ENCODE measurements at regions not wholly inside any gene's neighbourhood (a gene's known extent, or its start where the extent isn't known, plus 50 kb on each side); places are given as distances from the start of the nearest gene placed in this dataset.

DNA sequence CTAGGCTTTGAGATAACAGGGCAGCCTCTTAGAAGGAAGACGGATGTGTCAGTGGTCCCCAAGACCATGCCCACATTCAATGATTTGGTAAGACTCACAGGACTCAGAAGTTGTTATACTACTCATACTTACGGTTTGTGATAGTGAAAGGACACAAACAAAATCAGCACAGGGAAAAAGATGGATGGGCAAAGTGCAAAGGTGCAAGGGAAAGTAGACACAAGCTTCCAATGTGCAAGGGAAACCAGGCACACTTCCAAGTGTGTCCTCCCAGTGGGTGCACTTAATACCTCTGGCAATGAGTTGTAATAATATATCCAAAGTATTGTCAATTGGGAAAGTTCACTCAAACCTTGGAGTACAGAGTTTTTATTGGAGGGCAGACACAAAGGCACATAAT is 53.8 kb upstream of the VCX start:
- H4K20me1 ChIP-seq (ENCODE audit: control insufficient read depth, extremely low read depth, insufficient read depth, low read length): no peaks in the 10 kb centered on the region
- no peaks in the 10 kb centered on the region for H3K9me1 ChIP-seq (ENCODE audit: control insufficient read depth, extremely low read depth, insufficient read depth, low read length)
- FAIRE-seq: no peak
- no peaks in the 10 kb centered on the region for H3K27me3 ChIP-seq (ENCODE audit: control insufficient read depth, extremely low read depth, insufficient read depth, low read length)
- H3K9ac ChIP-seq (ENCODE audit: control insufficient read depth, extremely low read depth, insufficient read depth, low read length): no peak overlapping the region
- no peak overlapping the region for H3K4me2 ChIP-seq (ENCODE audit: control insufficient read depth, extremely low read depth, insufficient read depth, low read depth, low read length)
- H3K79me2 ChIP-seq (ENCODE audit: control insufficient read depth, insufficient read depth, low read length): no peaks in the 10 kb centered on the region
- TF ChIP-seq, protein P1, sequence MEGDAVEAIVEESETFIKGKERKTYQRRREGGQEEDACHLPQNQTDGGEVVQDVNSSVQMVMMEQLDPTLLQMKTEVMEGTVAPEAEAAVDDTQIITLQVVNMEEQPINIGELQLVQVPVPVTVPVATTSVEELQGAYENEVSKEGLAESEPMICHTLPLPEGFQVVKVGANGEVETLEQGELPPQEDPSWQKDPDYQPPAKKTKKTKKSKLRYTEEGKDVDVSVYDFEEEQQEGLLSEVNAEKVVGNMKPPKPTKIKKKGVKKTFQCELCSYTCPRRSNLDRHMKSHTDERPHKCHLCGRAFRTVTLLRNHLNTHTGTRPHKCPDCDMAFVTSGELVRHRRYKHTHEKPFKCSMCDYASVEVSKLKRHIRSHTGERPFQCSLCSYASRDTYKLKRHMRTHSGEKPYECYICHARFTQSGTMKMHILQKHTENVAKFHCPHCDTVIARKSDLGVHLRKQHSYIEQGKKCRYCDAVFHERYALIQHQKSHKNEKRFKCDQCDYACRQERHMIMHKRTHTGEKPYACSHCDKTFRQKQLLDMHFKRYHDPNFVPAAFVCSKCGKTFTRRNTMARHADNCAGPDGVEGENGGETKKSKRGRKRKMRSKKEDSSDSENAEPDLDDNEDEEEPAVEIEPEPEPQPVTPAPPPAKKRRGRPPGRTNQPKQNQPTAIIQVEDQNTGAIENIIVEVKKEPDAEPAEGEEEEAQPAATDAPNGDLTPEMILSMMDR (optimal IDR thresholded peaks at IDR 0.05 in 1 of 3, IDR thresholded peaks at IDR 0.05 in 1 of 3, conservative IDR thresholded peaks at IDR 0.05 in 1 of 3; ENCODE audit: extremely low read depth in 1 of 3, insufficient read depth in 2 of 3, low read length in 3 of 3): no peak
- no peak for TF ChIP-seq EZH2 (IDR thresholded peaks at IDR 0.05; ENCODE audit: low read length)
- H3K4me1 ChIP-seq (ENCODE audit: control insufficient read depth, extremely low read depth, insufficient read depth, low read length): no peaks in the 10 kb centered on the region
- dilution Hi-C loops (cut with MboI; ENCODE audit: extremely low pct_ligation_motif_present, low sequenced_read_pairs): no loop called here
- H3K4me3 ChIP-seq (ENCODE audit: control insufficient read depth in 2 of 3, extremely low read depth in 1 of 3, insufficient read depth in 2 of 3, low read depth in 1 of 3, low read length in 3 of 3): no peak overlapping the region
- DNase-seq (ENCODE audit: low read depth, low spot score): no peak
- no peaks in the 10 kb centered on the region for H3K9me3 ChIP-seq (ENCODE audit: control insufficient read depth, low read depth, low read length)
- H3K36me3 ChIP-seq (ENCODE audit: control insufficient read depth in 2 of 2, extremely low read depth in 1 of 2, insufficient read depth in 2 of 2, low read length in 2 of 2): no peaks in the 10 kb centered on the region
- no peak overlapping the region for H2AFZ ChIP-seq (ENCODE audit: control insufficient read depth, low read length)
- H3K27ac ChIP-seq (ENCODE audit: control insufficient read depth, insufficient read depth, low read length): no peak overlapping the region

DNA sequence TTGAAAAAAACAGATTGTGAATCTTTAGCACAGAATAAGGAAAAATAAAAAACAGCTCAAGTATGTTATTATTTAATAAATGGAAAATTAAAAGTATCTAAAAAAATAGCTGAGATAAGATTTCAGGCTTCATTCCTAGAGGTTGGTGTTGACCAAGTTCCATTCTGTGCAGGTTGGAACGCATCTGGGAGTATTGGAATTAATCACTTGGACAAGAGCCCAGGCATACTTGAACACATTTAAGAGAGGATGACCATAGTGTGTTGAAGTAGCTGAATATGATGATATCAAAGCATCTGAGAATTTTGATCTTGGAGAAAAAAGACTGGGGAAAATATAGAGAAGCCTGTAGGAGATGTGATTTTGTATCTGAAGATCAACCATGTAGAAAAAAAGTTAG is 54.6 kb upstream of the VCX start:
- no peak overlapping the region for H2AFZ ChIP-seq (ENCODE audit: control insufficient read depth, low read length)
- dilution Hi-C loops (cut with MboI; ENCODE audit: extremely low pct_ligation_motif_present, low sequenced_read_pairs): no loop called here
- H3K36me3 ChIP-seq (ENCODE audit: control insufficient read depth in 2 of 2, extremely low read depth in 1 of 2, insufficient read depth in 2 of 2, low read length in 2 of 2): no peaks in the 10 kb centered on the region
- no peak overlapping the region for H3K9ac ChIP-seq (ENCODE audit: control insufficient read depth, extremely low read depth, insufficient read depth, low read length)
- DNase-seq (ENCODE audit: low read depth, low spot score) (no peak), FAIRE-seq (no peak)
- no peaks in the 10 kb centered on the region for H4K20me1 ChIP-seq (ENCODE audit: control insufficient read depth, extremely low read depth, insufficient read depth, low read length)
- no peak overlapping the region for H3K4me3 ChIP-seq (ENCODE audit: control insufficient read depth in 2 of 3, extremely low read depth in 1 of 3, insufficient read depth in 2 of 3, low read depth in 1 of 3, low read length in 3 of 3)
- H3K27me3 ChIP-seq (ENCODE audit: control insufficient read depth, extremely low read depth, insufficient read depth, low read length): no peaks in the 10 kb centered on the region
- TF ChIP-seq EZH2 (IDR thresholded peaks at IDR 0.05; ENCODE audit: low read length): no peak
- TF ChIP-seq, protein P1 (optimal IDR thresholded peaks at IDR 0.05 in 1 of 3, IDR thresholded peaks at IDR 0.05 in 1 of 3, conservative IDR thresholded peaks at IDR 0.05 in 1 of 3; ENCODE audit: extremely low read depth in 1 of 3, insufficient read depth in 2 of 3, low read length in 3 of 3): no peak
- H3K27ac ChIP-seq (ENCODE audit: control insufficient read depth, insufficient read depth, low read length): no peak overlapping the region
- H3K4me1 ChIP-seq (ENCODE audit: control insufficient read depth, extremely low read depth, insufficient read depth, low read length): no peaks in the 10 kb centered on the region
- no peaks in the 10 kb centered on the region for H3K9me3 ChIP-seq (ENCODE audit: control insufficient read depth, low read depth, low read length)
- H3K4me2 ChIP-seq (ENCODE audit: control insufficient read depth, extremely low read depth, insufficient read depth, low read depth, low read length): no peak overlapping the region
- H3K9me1 ChIP-seq (ENCODE audit: control insufficient read depth, extremely low read depth, insufficient read depth, low read length): no peaks in the 10 kb centered on the region
- no peaks in the 10 kb centered on the region for H3K79me2 ChIP-seq (ENCODE audit: control insufficient read depth, insufficient read depth, low read length)

Measured in keratinocyte (primary cell).